Thyroid gland (tissue), 4 donors: ENCODE measurements at regions not wholly inside any gene's neighbourhood (a gene's known extent, or its start where the extent isn't known, plus 50 kb on each side); places are given as distances from the start of the nearest gene placed in this dataset.

Experiments used
- DNase-seq, 2 donors: peaks; one replicate each; pipeline ENCODE4 v3.0.0-alpha.2; 2019
- H3K27ac ChIP-seq, 3 donors: fragments of 200-600 bp; sonication (generic); 1 replicate in 2 of 3; 2 replicates in 1 of 3; pipeline ENCODE4 v1.5.1; 2016 to 2019; ENCODE audit warnings: mild to moderate bottlenecking in 1 of 3, moderate library complexity in 1 of 3
- H3K27me3 ChIP-seq: fragments of 200-600 bp; sonication (generic); one replicate; pipeline ENCODE4 v1.5.1; 2019
- H3K36me3 ChIP-seq, 2 donors: fragments of 200-600 bp; sonication (generic); one replicate each; pipeline ENCODE4 v1.5.1; 2016 to 2019
- H3K4me1 ChIP-seq, 2 donors: fragments of 200-600 bp; sonication (generic); one replicate each; pipeline ENCODE4 v1.5.1; 2017 to 2019
- H3K4me3 ChIP-seq, 3 donors: fragments of 200-600 bp; sonication (generic); replicated peaks in 1 of 3; 1 replicate in 2 of 3; 2 replicates in 1 of 3; pipeline ENCODE4 v1.5.1; 2016; ENCODE audit warnings: mild to moderate bottlenecking in 1 of 3
- H3K9me3 ChIP-seq: fragments of 200-600 bp; sonication (generic); one replicate; pipeline ENCODE4 v1.5.1; 2017
- POLR2A ChIP-seq, 2 donors: fragments of 450-650 bp; IDR thresholded peaks; one replicate each; pipeline ENCODE4 v1.6.1; 2017; ENCODE audit warnings: antibody characterized with exemption in 2 of 2, mild to moderate bottlenecking in 2 of 2, moderate library complexity in 1 of 2
- WGBS, 2 donors: methylation state at CpG; one replicate each; pipeline ENCODE4 v1.1.5; 2017; 5-methylcytosine and 5-hydroxymethylcytosine counted together
- intact Hi-C: fragments of 100-400 bp; cut with DNase I; formaldehyde crosslinking; loops from one replicate; pipeline ENCODE4 v1.15.1; 2023
- TF ChIP-seq, protein P1 (sequence below), 6 experiments: fragments of 200-600 bp in 3 of 6; fragments of 450-650 bp in 3 of 6; sonication (generic) in 3 of 6; IDR thresholded peaks; one replicate each; pipeline ENCODE4 v1.5.1; 2016 to 2019; ENCODE audit warnings: antibody characterized with exemption in 6 of 6, mild to moderate bottlenecking in 2 of 6, inconsistent platforms in 1 of 6, moderate library complexity in 1 of 6

- Histone ChIP-seq H3K4me1 (no peaks in the 10 kb centered on the region), H3K27me3 (no peaks in the 10 kb centered on the region), H3K27ac (no peak overlapping the region), H3K4me3 (no peak overlapping the region), H3K36me3 (no peaks in the 10 kb centered on the region), H3K9me3 (no peaks in the 10 kb centered on the region)
- intact Hi-C loops: no loop called here
- TF ChIP-seq POLR2A (IDR thresholded peaks at IDR 0.05): no peak
- TF ChIP-seq, protein P1, sequence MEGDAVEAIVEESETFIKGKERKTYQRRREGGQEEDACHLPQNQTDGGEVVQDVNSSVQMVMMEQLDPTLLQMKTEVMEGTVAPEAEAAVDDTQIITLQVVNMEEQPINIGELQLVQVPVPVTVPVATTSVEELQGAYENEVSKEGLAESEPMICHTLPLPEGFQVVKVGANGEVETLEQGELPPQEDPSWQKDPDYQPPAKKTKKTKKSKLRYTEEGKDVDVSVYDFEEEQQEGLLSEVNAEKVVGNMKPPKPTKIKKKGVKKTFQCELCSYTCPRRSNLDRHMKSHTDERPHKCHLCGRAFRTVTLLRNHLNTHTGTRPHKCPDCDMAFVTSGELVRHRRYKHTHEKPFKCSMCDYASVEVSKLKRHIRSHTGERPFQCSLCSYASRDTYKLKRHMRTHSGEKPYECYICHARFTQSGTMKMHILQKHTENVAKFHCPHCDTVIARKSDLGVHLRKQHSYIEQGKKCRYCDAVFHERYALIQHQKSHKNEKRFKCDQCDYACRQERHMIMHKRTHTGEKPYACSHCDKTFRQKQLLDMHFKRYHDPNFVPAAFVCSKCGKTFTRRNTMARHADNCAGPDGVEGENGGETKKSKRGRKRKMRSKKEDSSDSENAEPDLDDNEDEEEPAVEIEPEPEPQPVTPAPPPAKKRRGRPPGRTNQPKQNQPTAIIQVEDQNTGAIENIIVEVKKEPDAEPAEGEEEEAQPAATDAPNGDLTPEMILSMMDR (IDR thresholded peaks at IDR 0.05): peak in 3 of 6 experiments; percentile 19 to 45 (median 31)
- WGBS, 2 donors: 47 to 50% methylated on average over 7 of the region's 7 CpGs
- DNase-seq: no peak
Observed at GRCh38 chr18:70931942-70932814, 643.3 kb downstream of the SOCS6 start.

DNA sequence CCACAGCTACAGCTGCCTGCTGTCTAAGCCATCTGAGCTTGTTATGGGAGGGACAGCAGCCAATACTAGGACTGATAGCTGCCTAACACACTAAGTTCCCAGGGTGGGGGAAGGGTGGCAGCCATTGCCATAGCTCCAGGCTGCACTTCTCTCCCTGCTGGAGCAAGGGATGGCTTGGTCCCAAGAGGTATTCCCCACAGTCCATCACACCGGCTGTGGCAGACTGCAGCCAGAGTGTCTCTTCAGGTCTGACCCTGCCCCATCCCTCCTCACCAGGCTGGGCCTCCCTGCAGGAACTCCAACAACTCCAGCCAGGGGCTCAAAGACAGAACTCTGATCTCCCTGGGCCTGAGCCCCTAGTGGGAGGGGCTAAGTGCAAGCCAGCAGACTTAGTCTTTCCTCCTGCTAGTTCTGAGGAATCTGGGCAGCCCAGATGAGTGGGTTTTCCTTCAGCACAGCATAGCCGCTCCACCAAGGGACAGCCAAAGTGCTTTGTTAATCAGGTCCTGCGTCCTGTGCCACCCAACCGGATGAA, 632.1 kb downstream of the SOCS6 start:
- no peak for DNase-seq
- Histone ChIP-seq H3K9me3 (no peaks in the 10 kb centered on the region), H3K4me1 (no peaks in the 10 kb centered on the region), H3K4me3 (no peak overlapping the region), H3K27me3 (no peaks in the 10 kb centered on the region), H3K27ac (no peak overlapping the region), H3K36me3 (no peaks in the 10 kb centered on the region)
- intact Hi-C loops: no loop called here
- TF ChIP-seq, protein P1 (IDR thresholded peaks at IDR 0.05): no peak
- no peak for TF ChIP-seq POLR2A (IDR thresholded peaks at IDR 0.05)
- WGBS, 2 donors: 67 to 75% methylated on average over 3 of the region's 4 CpGs

- intact Hi-C loops: no loop called here
- WGBS, 2 donors: 39 to 49% methylated on average over 3 of the region's 3 CpGs
Observed at GRCh38 chr18:70907673-70908072, 618.8 kb downstream of the SOCS6 start.

DNA sequence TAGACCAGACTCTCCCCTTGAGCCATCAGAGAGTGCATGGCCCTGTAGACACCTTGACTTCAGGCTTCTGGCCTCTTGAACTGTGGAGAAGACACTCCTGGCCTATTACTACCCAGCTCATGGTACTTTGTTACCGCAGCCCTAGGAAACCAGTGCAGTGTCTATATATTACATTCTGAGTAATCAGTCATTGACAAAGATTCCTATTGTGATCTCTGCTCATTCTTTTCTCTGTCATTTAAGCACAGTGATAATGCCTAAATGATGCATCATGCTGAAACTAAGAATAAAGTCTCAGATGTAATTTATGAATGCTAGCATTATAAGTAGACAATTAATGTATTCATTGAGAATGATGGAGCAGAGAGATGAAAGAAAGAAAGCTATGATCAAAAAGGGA, 603.5 kb downstream of the SOCS6 start:
- Histone ChIP-seq H3K36me3 (no peaks in the 10 kb centered on the region), H3K4me1 (no peaks in the 10 kb centered on the region), H3K9me3 (no peaks in the 10 kb centered on the region), H3K27ac (no peak overlapping the region), H3K4me3 (no peak overlapping the region), H3K27me3 (no peaks in the 10 kb centered on the region)
- TF ChIP-seq, protein P1 (IDR thresholded peaks at IDR 0.05): no peak
- TF ChIP-seq POLR2A (IDR thresholded peaks at IDR 0.05): no peak
- no peak for DNase-seq
- WGBS, 2 donors: 86 to 100% methylated on average over 1 of the region's 1 CpG
- intact Hi-C loops: no loop called here

More at GRCh38 chr18:70907673-70908072, 618.8 kb downstream of the SOCS6 start:
- no peak for DNase-seq
- Histone ChIP-seq H3K27me3 (no peaks in the 10 kb centered on the region), H3K4me3 (no peak overlapping the region), H3K9me3 (no peaks in the 10 kb centered on the region), H3K36me3 (no peaks in the 10 kb centered on the region), H3K4me1 (no peaks in the 10 kb centered on the region), H3K27ac (no peak overlapping the region)
- TF ChIP-seq, protein P1 (IDR thresholded peaks at IDR 0.05): no peak
- no peak for TF ChIP-seq POLR2A (IDR thresholded peaks at IDR 0.05)

- WGBS, 2 donors: 84 to 86% methylated on average over 1 of the region's 1 CpG
Observed at GRCh38 chr18:70870292-70870691, 581.4 kb downstream of the SOCS6 start.

More at GRCh38 chr18:70870292-70870691, 581.4 kb downstream of the SOCS6 start:
- intact Hi-C loops: no loop called here
- TF ChIP-seq, protein P1 (IDR thresholded peaks at IDR 0.05): no peak
- no peak overlapping the region for H3K27ac ChIP-seq
- no peak overlapping the region for H3K4me3 ChIP-seq
- H3K27me3 ChIP-seq: no peaks in the 10 kb centered on the region
- no peaks in the 10 kb centered on the region for H3K4me1 ChIP-seq
- H3K9me3 ChIP-seq: no peaks in the 10 kb centered on the region
- H3K36me3 ChIP-seq: no peaks in the 10 kb centered on the region
- DNase-seq: no peak
